ENCODE measurements at regions not wholly inside any gene's neighbourhood (a gene's known extent, or its start where the extent isn't known, plus 50 kb on each side); places are given as distances from the start of the nearest gene placed in this dataset.

DNA sequence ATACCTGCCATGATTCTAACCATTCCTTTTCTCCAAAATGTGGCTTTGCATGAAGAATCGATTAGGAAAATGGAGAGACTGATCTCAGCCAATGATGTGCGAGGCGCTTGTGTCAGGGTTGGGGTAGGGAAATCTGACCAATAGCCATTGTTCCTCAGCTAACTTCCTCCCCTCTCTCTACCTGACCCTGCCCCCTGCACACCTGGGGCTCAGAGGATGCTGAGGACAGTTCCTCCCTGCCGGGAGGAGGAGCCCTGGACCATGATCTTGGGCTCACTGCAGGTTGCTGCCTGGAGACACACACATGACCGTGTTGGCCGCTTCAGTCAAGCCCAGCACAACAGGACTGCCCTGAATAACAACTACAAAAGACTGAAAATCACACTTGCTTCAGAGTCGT, 119.8 kb upstream of the SFSWAP start:
- TF ChIP-seq, protein P1, sequence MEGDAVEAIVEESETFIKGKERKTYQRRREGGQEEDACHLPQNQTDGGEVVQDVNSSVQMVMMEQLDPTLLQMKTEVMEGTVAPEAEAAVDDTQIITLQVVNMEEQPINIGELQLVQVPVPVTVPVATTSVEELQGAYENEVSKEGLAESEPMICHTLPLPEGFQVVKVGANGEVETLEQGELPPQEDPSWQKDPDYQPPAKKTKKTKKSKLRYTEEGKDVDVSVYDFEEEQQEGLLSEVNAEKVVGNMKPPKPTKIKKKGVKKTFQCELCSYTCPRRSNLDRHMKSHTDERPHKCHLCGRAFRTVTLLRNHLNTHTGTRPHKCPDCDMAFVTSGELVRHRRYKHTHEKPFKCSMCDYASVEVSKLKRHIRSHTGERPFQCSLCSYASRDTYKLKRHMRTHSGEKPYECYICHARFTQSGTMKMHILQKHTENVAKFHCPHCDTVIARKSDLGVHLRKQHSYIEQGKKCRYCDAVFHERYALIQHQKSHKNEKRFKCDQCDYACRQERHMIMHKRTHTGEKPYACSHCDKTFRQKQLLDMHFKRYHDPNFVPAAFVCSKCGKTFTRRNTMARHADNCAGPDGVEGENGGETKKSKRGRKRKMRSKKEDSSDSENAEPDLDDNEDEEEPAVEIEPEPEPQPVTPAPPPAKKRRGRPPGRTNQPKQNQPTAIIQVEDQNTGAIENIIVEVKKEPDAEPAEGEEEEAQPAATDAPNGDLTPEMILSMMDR (optimal IDR thresholded peaks at IDR 0.05 in 1 of 3, IDR thresholded peaks at IDR 0.05 in 1 of 3, conservative IDR thresholded peaks at IDR 0.05 in 1 of 3; ENCODE audit: extremely low read depth in 1 of 3, insufficient read depth in 2 of 3, low read length in 3 of 3) = no peak
- TF ChIP-seq EZH2 (IDR thresholded peaks at IDR 0.05; ENCODE audit: low read length) = no peak

Data from keratinocyte (primary cell).